HG02943 (cell line): ENCODE measurements at regions not wholly inside any gene's neighbourhood (a gene's known extent, or its start where the extent isn't known, plus 50 kb on each side); places are given as distances from the start of the nearest gene placed in this dataset.

ENCODE experiments used
- ATAC-seq: cut with Tn5 transposase; IDR thresholded peaks from one replicate; pipeline ENCODE4 v1.9.1; 2021; ENCODE audit warnings: mild to moderate bottlenecking, low read depth, moderate library complexity; ENCODE audit not compliant: unreplicated experiment

GRCh38 chr3:168422843-168423242, 327.1 kb upstream of the GOLIM4 start:
- no peak for ATAC-seq

- no peak for ATAC-seq
Observed at GRCh38 chr3:168419091-168419490, 323.4 kb upstream of the GOLIM4 start.

GRCh38 chr3:168417016-168417415, 321.3 kb upstream of the GOLIM4 start:
- no peak for ATAC-seq

GRCh38 chr3:168416446-168416845, 320.7 kb upstream of the GOLIM4 start:
- ATAC-seq, result no peak

GRCh38 chr3:168414149-168414548, 318.4 kb upstream of the GOLIM4 start:
- ATAC-seq, result no peak

- no peak for ATAC-seq
Observed at GRCh38 chr3:168407381-168407780, 311.7 kb upstream of the GOLIM4 start.

- no peak for ATAC-seq
Observed at GRCh38 chr3:168405288-168405687, 309.6 kb upstream of the GOLIM4 start.

- ATAC-seq, result no peak
Observed at GRCh38 chr3:168398371-168399025, 302.8 kb upstream of the GOLIM4 start.

GRCh38 chr3:168396861-168397260, 301.1 kb upstream of the GOLIM4 start:
- ATAC-seq, result no peak

GRCh38 chr3:168395551-168395950, 299.8 kb upstream of the GOLIM4 start:
- no peak for ATAC-seq

GRCh38 chr3:168394439-168394838, 298.7 kb upstream of the GOLIM4 start:
- no peak for ATAC-seq

GRCh38 chr3:168386301-168386700, 290.6 kb upstream of the GOLIM4 start:
- no peak for ATAC-seq

- ATAC-seq, result no peak
Observed at GRCh38 chr3:168384990-168385389, 289.3 kb upstream of the GOLIM4 start.

GRCh38 chr3:168383573-168383972, 287.8 kb upstream of the GOLIM4 start:
- no peak for ATAC-seq

GRCh38 chr3:168371846-168372245, 276.1 kb upstream of the GOLIM4 start:
- no peak for ATAC-seq

GRCh38 chr3:168364967-168365366, 269.2 kb upstream of the GOLIM4 start:
- no peak for ATAC-seq

GRCh38 chr3:168362661-168363247, 267.0 kb upstream of the GOLIM4 start:
- ATAC-seq, result no peak

GRCh38 chr3:168362156-168362555, 266.4 kb upstream of the GOLIM4 start:
- no peak for ATAC-seq

GRCh38 chr3:168360993-168361392, 265.3 kb upstream of the GOLIM4 start:
- ATAC-seq, result no peak

- ATAC-seq, result no peak
Observed at GRCh38 chr3:168342946-168343850, 247.5 kb upstream of the GOLIM4 start.
